SU-DHL-6 (cell line): ENCODE measurements at regions not wholly inside any gene's neighbourhood (a gene's known extent, or its start where the extent isn't known, plus 50 kb on each side); places are given as distances from the start of the nearest gene placed in this dataset.

Experiments used
- H2AFZ ChIP-seq: fragments of 200-600 bp; sonication (generic); 2 replicates; pipeline ENCODE4 v1.6.1; 2014; ENCODE audit warnings: low read depth, mild to moderate bottlenecking, moderate library complexity, mixed read lengths, antibody characterized with exemption, low read length; ENCODE audit not compliant: severe bottlenecking
- H3F3A ChIP-seq: fragments of 200-600 bp; shearing (Covaris generic); 2 replicates; pipeline ENCODE4 v1.6.0; 2016; ENCODE audit warnings: antibody characterized with exemption, mild to moderate bottlenecking; ENCODE audit not compliant: insufficient read depth
- H3K27ac ChIP-seq: fragments of 200-600 bp; sonication (generic); 2 replicates; pipeline ENCODE4 v1.5.1; 2016; ENCODE audit warnings: low read depth, mild to moderate bottlenecking, low read length, moderate library complexity, mixed read lengths
- H3K27me3 ChIP-seq: fragments of 200-600 bp; sonication (generic), shearing (Covaris generic); 2 replicates; pipeline ENCODE4 v1.6.0; 2014; ENCODE audit warnings: mild to moderate bottlenecking, low read length
- H3K36me3 ChIP-seq: fragments of 200-600 bp; sonication (generic); 2 replicates; pipeline ENCODE4 v1.6.1; 2014; ENCODE audit warnings: mild to moderate bottlenecking, low read length, mixed read lengths
- H3K4me2 ChIP-seq: fragments of 300-600, 200-600 bp; shearing (Covaris generic), sonication (generic); 2 replicates; pipeline ENCODE4 v1.6.0; 2014; ENCODE audit warnings: low read length, low read depth, mild to moderate bottlenecking; ENCODE audit not compliant: poor library complexity, severe bottlenecking
- H3K4me3 ChIP-seq: fragments of 200-600 bp; sonication (generic); 2 replicates; pipeline ENCODE4 v1.5.1; 2014; ENCODE audit warnings: antibody characterized with exemption, low read length, mild to moderate bottlenecking, mixed read lengths; ENCODE audit not compliant: insufficient read depth, poor library complexity, severe bottlenecking
- H3K79me2 ChIP-seq: fragments of 200-600 bp; sonication (generic); 2 replicates; pipeline ENCODE4 v1.6.1; 2014; ENCODE audit warnings: mild to moderate bottlenecking, low read length, moderate library complexity; ENCODE audit not compliant: insufficient read depth
- H3K9ac ChIP-seq: fragments of 200-600 bp; sonication (generic); 2 replicates; pipeline ENCODE4 v1.7.0; 2014; ENCODE audit warnings: mild to moderate bottlenecking, low read length
- H3K9me2 ChIP-seq: fragments of 200-600 bp; sonication (generic); replicated peaks from 2 replicates; pipeline ENCODE4 v1.6.1; 2014; ENCODE audit warnings: low read length; ENCODE audit not compliant: insufficient read depth
- H3K9me3 ChIP-seq: fragments of 200-600 bp; sonication (generic); 2 replicates; pipeline ENCODE4 v1.6.1; 2014; ENCODE audit warnings: low read length, mixed read lengths; ENCODE audit not compliant: insufficient read depth
- H4K20me1 ChIP-seq: fragments of 200-600 bp; sonication (generic); 2 replicates; pipeline ENCODE4 v1.6.1; 2014; ENCODE audit warnings: low read depth, mild to moderate bottlenecking, antibody characterized with exemption, low read length, moderate library complexity, mixed read lengths
- CTCF ChIP-seq: fragments of 200-600 bp; sonication (generic); IDR thresholded peaks from one replicate; pipeline ENCODE4 v1.5.1; 2017; ENCODE audit warnings: antibody characterized with exemption, mild to moderate bottlenecking, low read length, moderate library complexity; ENCODE audit not compliant: insufficient read depth, poor library complexity, severe bottlenecking
- EZH2phosphoT487 ChIP-seq: fragments of 200-600 bp; sonication (generic), shearing (Covaris generic); conservative IDR thresholded peaks from 2 replicates; pipeline ENCODE4 v1.6.1; 2018; ENCODE audit warnings: mild to moderate bottlenecking, antibody characterized with exemption, low read length, moderate library complexity, mixed read lengths

GRCh38 chr13:44651724-44652123 is 75.6 kb upstream of the TSC22D1 start:
- Histone ChIP-seq H4K20me1 (no peaks in the 10 kb centered on the region), H3K9ac (no peak overlapping the region), H3K4me3 (no peak overlapping the region), H2AFZ (no peak overlapping the region), H3K27ac (no peak overlapping the region), H3K36me3 (no peaks in the 10 kb centered on the region), H3K9me3 (no peaks in the 10 kb centered on the region), H3K4me2 (no peak overlapping the region), H3K27me3 (no peaks in the 10 kb centered on the region), H3K9me2 (no peaks in the 10 kb centered on the region), H3K79me2 (no peaks in the 10 kb centered on the region), H3F3A (no peaks in the 10 kb centered on the region)
- TF ChIP-seq EZH2phosphoT487 (no peak), CTCF (no peak)

GRCh38 chr13:44651209-44651608 is 75.1 kb upstream of the TSC22D1 start:
- Histone ChIP-seq H2AFZ (no peak overlapping the region), H3K9me2 (no peaks in the 10 kb centered on the region), H3F3A (no peaks in the 10 kb centered on the region), H3K9ac (no peak overlapping the region), H3K4me3 (no peak overlapping the region), H3K27me3 (no peaks in the 10 kb centered on the region), H3K9me3 (no peaks in the 10 kb centered on the region), H4K20me1 (no peaks in the 10 kb centered on the region), H3K27ac (no peak overlapping the region), H3K79me2 (no peaks in the 10 kb centered on the region), H3K36me3 (no peaks in the 10 kb centered on the region), H3K4me2 (no peak overlapping the region)
- TF ChIP-seq EZH2phosphoT487: no peak
- TF ChIP-seq CTCF: no peak

DNA sequence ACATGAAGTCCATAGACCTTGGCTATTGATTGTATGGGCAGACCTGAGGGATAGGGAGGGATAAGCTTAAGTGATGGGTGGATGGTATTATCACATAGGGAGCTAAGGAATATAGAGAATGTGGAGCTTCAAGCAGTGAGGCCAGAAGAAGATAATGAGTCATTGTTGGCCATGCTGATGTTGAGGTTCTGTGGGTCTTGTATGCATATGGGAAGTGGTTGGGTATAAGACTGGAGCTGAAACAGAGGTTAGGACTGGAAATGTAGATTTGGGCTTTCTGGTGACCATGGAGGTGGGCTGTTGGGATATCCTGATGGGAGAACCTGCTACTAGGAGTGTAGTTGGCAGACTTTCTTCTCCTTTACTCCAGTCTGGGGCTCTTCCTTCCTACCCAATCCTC is 73.7 kb upstream of the TSC22D1 start:
- Histone ChIP-seq H3K9me2 (no peaks in the 10 kb centered on the region), H3K79me2 (no peaks in the 10 kb centered on the region), H2AFZ (no peak overlapping the region), H3K27ac (no peak overlapping the region), H3K27me3 (no peaks in the 10 kb centered on the region), H3F3A (no peaks in the 10 kb centered on the region), H3K4me2 (no peak overlapping the region), H4K20me1 (no peaks in the 10 kb centered on the region), H3K9ac (no peak overlapping the region), H3K4me3 (no peak overlapping the region), H3K9me3 (no peaks in the 10 kb centered on the region), H3K36me3 (no peaks in the 10 kb centered on the region)
- TF ChIP-seq EZH2phosphoT487: no peak
- no peak for TF ChIP-seq CTCF

GRCh38 chr13:44649104-44649428 is 72.9 kb upstream of the TSC22D1 start:
- Histone ChIP-seq H3K9me2 (no peaks in the 10 kb centered on the region), H2AFZ (no peak overlapping the region), H3K4me3 (no peak overlapping the region), H4K20me1 (no peaks in the 10 kb centered on the region), H3K9ac (no peak overlapping the region), H3K36me3 (no peaks in the 10 kb centered on the region), H3K27ac (no peak overlapping the region), H3K79me2 (no peaks in the 10 kb centered on the region), H3F3A (no peaks in the 10 kb centered on the region), H3K9me3 (no peaks in the 10 kb centered on the region), H3K4me2 (no peak overlapping the region), H3K27me3 (no peaks in the 10 kb centered on the region)
- TF ChIP-seq EZH2phosphoT487: no peak
- TF ChIP-seq CTCF: no peak
